ENCODE measurements at regions not wholly inside any gene's neighbourhood (a gene's known extent, or its start where the extent isn't known, plus 50 kb on each side); places are given as distances from the start of the nearest gene placed in this dataset.

DNA sequence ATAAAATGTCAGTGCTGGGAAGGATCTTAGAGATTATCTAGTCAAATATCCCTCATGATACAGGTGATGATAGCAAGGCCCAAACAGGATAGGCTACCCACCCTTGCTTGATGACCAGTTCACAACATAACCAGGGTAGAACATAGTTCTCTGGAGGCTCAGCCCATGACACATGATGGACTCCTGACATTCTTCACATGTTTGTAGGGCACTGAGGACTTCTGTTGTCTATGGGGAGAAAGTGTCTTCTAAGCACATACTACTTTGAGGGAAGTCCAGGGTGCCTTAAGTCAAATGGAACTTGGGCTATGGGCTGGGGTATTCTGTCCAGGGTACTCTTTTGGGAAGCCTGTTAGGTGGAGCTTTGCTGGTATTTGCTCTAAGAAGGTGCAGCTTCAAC, 148.9 kb downstream of the GLUL start:
- POLR2A ChIA-PET = no interaction called here
- Histone ChIP-seq H3K4me2 (ENCODE audit: insufficient read depth, low read length) (no peak overlapping the region), H3K4me3 (no peak overlapping the region), H3K9ac (ENCODE audit: insufficient read depth in 1 of 2, low read depth in 2 of 2, low read length in 2 of 2) (no peak overlapping the region), H3K9me3 (replicated peaks; ENCODE audit: control insufficient read depth, insufficient read depth, low read depth, low read length) (no peaks in the 10 kb centered on the region), H4K20me1 (replicated peaks; ENCODE audit: control insufficient read depth, insufficient read depth, low read length) (no peaks in the 10 kb centered on the region), H3K36me3 (ENCODE audit: control insufficient read depth, insufficient read depth, low read length) (no peaks in the 10 kb centered on the region), H3K27ac (ENCODE audit: extremely low read depth, low read depth, low read length) (no peak overlapping the region), H3K79me2 (ENCODE audit: control insufficient read depth, insufficient read depth, low read length) (no peaks in the 10 kb centered on the region), H3K9me1 (ENCODE audit: control insufficient read depth, insufficient read depth, low read length) (no peaks in the 10 kb centered on the region), H2AFZ (ENCODE audit: low read depth, low read length) (no peak overlapping the region), H3K4me1 (replicated peaks in 1 of 2; ENCODE audit: control insufficient read depth in 2 of 2, insufficient read depth in 2 of 2, low read length in 2 of 2) (peaks cover 0 to 4% of the 10 kb centered on the region in 2 experiments; a peak in 1 of 5 replicates), H3K27me3 (ENCODE audit: control insufficient read depth in 2 of 2, insufficient read depth in 2 of 2, low read length in 2 of 2) (no peaks in the 10 kb centered on the region)
- DNase-seq (ENCODE audit: extremely low read depth in 1 of 4, low spot score in 3 of 4) = no peak
- in situ Hi-C loops (cut with MboI) = no loop called here
- no peak for FAIRE-seq
- CTCF ChIA-PET (ENCODE audit: low intra/inter-chr PET ratio) = no interaction called here
- intact Hi-C loops (cut with micrococcal nuclease) = no loop called here
- no peak for TF ChIP-seq POLR2A (conservative IDR thresholded peaks at IDR 0.05)
- TF ChIP-seq YBX1 (IDR thresholded peaks at IDR 0.05) = no peak
- no peak for TF ChIP-seq SRSF9 (IDR thresholded peaks at IDR 0.05; ENCODE audit: borderline replicate concordance, low read depth, low read length)
- no peak for TF ChIP-seq CEBPG (CRISPR knock-in tag; IDR thresholded peaks at IDR 0.05)
- TF ChIP-seq CEBPG (tag; conservative IDR thresholded peaks at IDR 0.05 in 1 of 2, IDR thresholded peaks at IDR 0.05 in 1 of 2) = no peak
- no peak for TF ChIP-seq HNRNPL (IDR thresholded peaks at IDR 0.05; ENCODE audit: low read depth, low read length)
- no peak for TF ChIP-seq ZNF668 (CRISPR knock-in tag; IDR thresholded peaks at IDR 0.05)
- no peak for TF ChIP-seq STAT5B (CRISPR knock-in tag; IDR thresholded peaks at IDR 0.05)
- TF ChIP-seq EGR1 (conservative IDR thresholded peaks at IDR 0.05) = no peak
- TF ChIP-seq ZC3H4 (CRISPR knock-in tag; IDR thresholded peaks at IDR 0.05; ENCODE audit: borderline replicate concordance) = no peak
- no peak for TF ChIP-seq TBP (optimal IDR thresholded peaks at IDR 0.05; ENCODE audit: low read depth, low read length)
- no peak for TF ChIP-seq TCFL5 (CRISPR knock-in tag; conservative IDR thresholded peaks at IDR 0.05)
- TF ChIP-seq RNF2 (IDR thresholded peaks at IDR 0.05) = no peak
- TF ChIP-seq BRD4 (IDR thresholded peaks at IDR 0.05) = no peak
- TF ChIP-seq ZNF274 (IDR thresholded peaks at IDR 0.05; ENCODE audit: borderline replicate concordance, low read depth, low read length) = no peak
- no peak for TF ChIP-seq FUS (optimal IDR thresholded peaks at IDR 0.05; ENCODE audit: low read depth, low read length)
- TF ChIP-seq, protein P1, sequence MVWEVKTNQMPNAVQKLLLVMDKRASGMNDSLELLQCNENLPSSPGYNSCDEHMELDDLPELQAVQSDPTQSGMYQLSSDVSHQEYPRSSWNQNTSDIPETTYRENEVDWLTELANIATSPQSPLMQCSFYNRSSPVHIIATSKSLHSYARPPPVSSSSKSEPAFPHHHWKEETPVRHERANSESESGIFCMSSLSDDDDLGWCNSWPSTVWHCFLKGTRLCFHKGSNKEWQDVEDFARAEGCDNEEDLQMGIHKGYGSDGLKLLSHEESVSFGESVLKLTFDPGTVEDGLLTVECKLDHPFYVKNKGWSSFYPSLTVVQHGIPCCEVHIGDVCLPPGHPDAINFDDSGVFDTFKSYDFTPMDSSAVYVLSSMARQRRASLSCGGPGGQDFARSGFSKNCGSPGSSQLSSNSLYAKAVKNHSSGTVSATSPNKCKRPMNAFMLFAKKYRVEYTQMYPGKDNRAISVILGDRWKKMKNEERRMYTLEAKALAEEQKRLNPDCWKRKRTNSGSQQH (CRISPR knock-in tag; IDR thresholded peaks at IDR 0.05) = no peak
- TF ChIP-seq ZNF232 (CRISPR knock-in tag; IDR thresholded peaks at IDR 0.05) = no peak
- no peak for TF ChIP-seq PHF20 (IDR thresholded peaks at IDR 0.05; ENCODE audit: partially characterized antibody)
- TF ChIP-seq ZNF76 (CRISPR knock-in tag; IDR thresholded peaks at IDR 0.05; ENCODE audit: borderline replicate concordance) = no peak
- BruUV-seq (replicated peaks) = no TSS peak
- ATAC-seq = no peak

Measured in K562 (cell line).